Gastroesophageal sphincter (tissue), 4 donors: ENCODE measurements at regions not wholly inside any gene's neighbourhood (a gene's known extent, or its start where the extent isn't known, plus 50 kb on each side); places are given as distances from the start of the nearest gene placed in this dataset.
"Not testable (repeated sequence)": the region's sequence is repeated elsewhere in the genome, so short reads cannot be mapped to it uniquely, and the experiment has no call there.

Experiments used
- ATAC-seq: fragments of 150-250 bp; one replicate; pipeline ENCODE4 v1.9.1; 2016; ENCODE audit warnings: mild to moderate bottlenecking, moderate library complexity
- H3K27ac ChIP-seq, 4 donors: fragments of 200-600 bp; sonication (generic) in 3 of 4; 1 replicate in 3 of 4; 2 replicates in 1 of 4; pipeline ENCODE4 v1.5.1; 2016 to 2019
- H3K27me3 ChIP-seq: fragments of 200-600 bp; sonication (generic); one replicate; pipeline ENCODE4 v1.5.1; 2019
- H3K36me3 ChIP-seq, 2 donors: fragments of 200-600 bp; sonication (generic); one replicate each; pipeline ENCODE4 v1.5.1; 2019; ENCODE audit warnings: control low read depth in 1 of 2
- H3K4me1 ChIP-seq, 3 donors: fragments of 200-600 bp; sonication (generic); 1 replicate in 2 of 3; 2 replicates in 1 of 3; pipeline ENCODE4 v1.5.1; 2016 to 2019; ENCODE audit warnings: control low read depth in 2 of 3
- H3K4me3 ChIP-seq, 2 donors: fragments of 200-600 bp; sonication (generic); one replicate each; pipeline ENCODE4 v1.5.1; 2019; ENCODE audit warnings: mild to moderate bottlenecking in 1 of 2, moderate library complexity in 1 of 2
- H3K9me3 ChIP-seq, 3 donors: fragments of 200-600 bp; sonication (generic); one replicate each; pipeline ENCODE4 v1.5.1; 2017 to 2019; ENCODE audit warnings: control low read depth in 2 of 3
- EP300 ChIP-seq: sonication (generic); formaldehyde crosslinking; IDR thresholded peaks from one replicate; pipeline ENCODE4 v1.6.1; 2017; ENCODE audit warnings: antibody characterized with exemption, mild to moderate bottlenecking
- POLR2A ChIP-seq, 2 donors: fragments of 450-650 bp; IDR thresholded peaks; one replicate each; pipeline ENCODE4 v1.6.1; 2017; ENCODE audit warnings: antibody characterized with exemption in 2 of 2, mild to moderate bottlenecking in 2 of 2, moderate library complexity in 1 of 2
- POLR2AphosphoS5 ChIP-seq: sonication (generic); formaldehyde crosslinking; IDR thresholded peaks from one replicate; pipeline ENCODE4 v1.6.1; 2017; ENCODE audit warnings: antibody characterized with exemption
- WGBS, 2 donors: methylation state at CpG; one replicate each; pipeline ENCODE4 v1.1.5; 2018; ENCODE audit warnings: low coverage in 1 of 2; 5-methylcytosine and 5-hydroxymethylcytosine counted together
- TF ChIP-seq, protein P1 (sequence below), 4 experiments: fragments of 200-600 bp in 2 of 4; fragments of 450-650 bp in 2 of 4; sonication (generic) in 1 of 4; IDR thresholded peaks; one replicate each; pipeline ENCODE4 v1.5.1; 2017 to 2019; ENCODE audit warnings: antibody characterized with exemption in 4 of 4, mild to moderate bottlenecking in 2 of 4, moderate library complexity in 2 of 4

DNA sequence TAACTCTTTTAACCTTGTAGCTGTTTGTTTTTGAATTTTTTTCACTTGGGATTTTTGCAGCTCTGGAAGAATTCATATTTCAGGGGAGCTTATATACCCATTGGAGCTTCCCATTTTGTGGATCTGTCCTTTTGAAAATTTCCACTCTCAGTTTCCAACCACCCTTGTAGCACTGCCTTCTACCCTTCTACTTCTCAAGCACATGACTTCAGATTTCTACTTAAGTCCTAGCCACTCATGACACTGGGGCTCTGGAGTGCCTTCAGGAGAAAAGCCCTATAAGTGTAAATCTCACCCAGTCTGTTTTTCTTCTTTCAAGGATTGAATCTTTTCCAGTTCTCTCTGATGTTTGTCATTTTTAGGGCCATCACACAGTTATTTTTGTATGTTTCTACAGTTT, 283.7 kb upstream of the KCNH7 start:
- Histone ChIP-seq H3K4me1 (no peaks in the 10 kb centered on the region), H3K4me3 (no peak overlapping the region), H3K27ac (no peak overlapping the region), H3K9me3 (no peaks in the 10 kb centered on the region), H3K27me3 (no peaks in the 10 kb centered on the region), H3K36me3 (no peaks in the 10 kb centered on the region)
- TF ChIP-seq, protein P1, sequence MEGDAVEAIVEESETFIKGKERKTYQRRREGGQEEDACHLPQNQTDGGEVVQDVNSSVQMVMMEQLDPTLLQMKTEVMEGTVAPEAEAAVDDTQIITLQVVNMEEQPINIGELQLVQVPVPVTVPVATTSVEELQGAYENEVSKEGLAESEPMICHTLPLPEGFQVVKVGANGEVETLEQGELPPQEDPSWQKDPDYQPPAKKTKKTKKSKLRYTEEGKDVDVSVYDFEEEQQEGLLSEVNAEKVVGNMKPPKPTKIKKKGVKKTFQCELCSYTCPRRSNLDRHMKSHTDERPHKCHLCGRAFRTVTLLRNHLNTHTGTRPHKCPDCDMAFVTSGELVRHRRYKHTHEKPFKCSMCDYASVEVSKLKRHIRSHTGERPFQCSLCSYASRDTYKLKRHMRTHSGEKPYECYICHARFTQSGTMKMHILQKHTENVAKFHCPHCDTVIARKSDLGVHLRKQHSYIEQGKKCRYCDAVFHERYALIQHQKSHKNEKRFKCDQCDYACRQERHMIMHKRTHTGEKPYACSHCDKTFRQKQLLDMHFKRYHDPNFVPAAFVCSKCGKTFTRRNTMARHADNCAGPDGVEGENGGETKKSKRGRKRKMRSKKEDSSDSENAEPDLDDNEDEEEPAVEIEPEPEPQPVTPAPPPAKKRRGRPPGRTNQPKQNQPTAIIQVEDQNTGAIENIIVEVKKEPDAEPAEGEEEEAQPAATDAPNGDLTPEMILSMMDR (IDR thresholded peaks at IDR 0.05), result no peak
- TF ChIP-seq EP300, result no peak
- TF ChIP-seq POLR2AphosphoS5, result no peak
- TF ChIP-seq POLR2A (IDR thresholded peaks at IDR 0.05), result no peak
- no peak for ATAC-seq

- Histone ChIP-seq H3K9me3 (no peaks in the 10 kb centered on the region), H3K4me3 (no peak overlapping the region), H3K4me1 (no peaks in the 10 kb centered on the region), H3K27me3 (no peaks in the 10 kb centered on the region), H3K36me3 (no peaks in the 10 kb centered on the region), H3K27ac (no peak overlapping the region)
- 27 to 49% methylated on average over 5 of the region's 5 CpGs for WGBS, 2 donors
- TF ChIP-seq POLR2A (IDR thresholded peaks at IDR 0.05) (no peak), EP300 (no peak), POLR2AphosphoS5 (no peak)
- TF ChIP-seq, protein P1 (IDR thresholded peaks at IDR 0.05), result no peak
- ATAC-seq, result no peak
Measured at GRCh38 chr2:163121483-163121882, 282.9 kb upstream of the KCNH7 start.

DNA sequence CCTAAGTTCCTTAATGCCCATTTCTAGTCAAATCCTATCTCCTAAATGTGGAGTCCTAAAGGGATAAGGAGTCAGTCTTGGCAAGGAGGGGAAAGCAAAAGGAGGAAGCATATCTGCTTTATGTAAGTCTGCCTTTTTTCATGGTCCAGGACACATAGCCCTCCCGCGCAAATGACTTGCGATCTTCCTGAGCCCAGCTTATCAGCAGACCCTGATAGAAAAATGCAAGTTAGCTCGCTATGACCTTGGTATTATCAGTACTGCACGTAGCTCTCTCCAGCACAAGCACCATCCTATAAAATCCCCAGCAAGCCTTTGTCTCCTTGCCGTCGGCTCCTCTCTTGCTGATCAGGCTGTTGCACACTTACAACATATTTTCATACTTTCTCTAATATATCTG, 281.4 kb upstream of the KCNH7 start:
- Histone ChIP-seq H3K9me3 (no peaks in the 10 kb centered on the region), H3K27me3 (no peaks in the 10 kb centered on the region), H3K36me3 (no peaks in the 10 kb centered on the region), H3K4me1 (no peaks in the 10 kb centered on the region), H3K27ac (no peak overlapping the region), H3K4me3 (no peak overlapping the region)
- 8 to 47% methylated on average over 4 to 7 of the region's 7 CpGs for WGBS, 2 donors
- TF ChIP-seq, protein P1 (IDR thresholded peaks at IDR 0.05), result no peak
- TF ChIP-seq POLR2A (IDR thresholded peaks at IDR 0.05), result no peak
- no peak for TF ChIP-seq POLR2AphosphoS5
- no peak for TF ChIP-seq EP300
- no peak for ATAC-seq

GRCh38 chr2:163086940-163087339, 248.4 kb upstream of the KCNH7 start:
- no peaks in the 10 kb centered on the region for H3K27me3 ChIP-seq
- TF ChIP-seq, protein P1 (IDR thresholded peaks at IDR 0.05), result no peak
- TF ChIP-seq EP300 (no peak), POLR2A (IDR thresholded peaks at IDR 0.05) (no peak), POLR2AphosphoS5 (no peak)
- no peaks in the 10 kb centered on the region for H3K36me3 ChIP-seq
- H3K27ac ChIP-seq, result no peak overlapping the region
- H3K4me1 ChIP-seq, result no peaks in the 10 kb centered on the region
- 60 to 100% methylated on average over 1 of the region's 1 CpG for WGBS, 2 donors
- ATAC-seq, result no peak
- no peak overlapping the region for H3K4me3 ChIP-seq
- peaks cover 0 to 5% (median 0%) of the 10 kb centered on the region in 3 donors for H3K9me3 ChIP-seq

GRCh38 chr2:163085366-163086024, 246.9 kb upstream of the KCNH7 start:
- H3K4me1 ChIP-seq, H3K27ac ChIP-seq, H3K36me3 ChIP-seq, H3K9me3 ChIP-seq, ATAC-seq, H3K27me3 ChIP-seq, H3K4me3 ChIP-seq: not testable (repeated sequence)
- WGBS, 2 donors, result 88 to 92% methylated on average over 9 to 12 of the region's 12 CpGs
